ENCODE measurements at regions not wholly inside any gene's neighbourhood (a gene's known extent, or its start where the extent isn't known, plus 50 kb on each side); places are given as distances from the start of the nearest gene placed in this dataset.

DNA sequence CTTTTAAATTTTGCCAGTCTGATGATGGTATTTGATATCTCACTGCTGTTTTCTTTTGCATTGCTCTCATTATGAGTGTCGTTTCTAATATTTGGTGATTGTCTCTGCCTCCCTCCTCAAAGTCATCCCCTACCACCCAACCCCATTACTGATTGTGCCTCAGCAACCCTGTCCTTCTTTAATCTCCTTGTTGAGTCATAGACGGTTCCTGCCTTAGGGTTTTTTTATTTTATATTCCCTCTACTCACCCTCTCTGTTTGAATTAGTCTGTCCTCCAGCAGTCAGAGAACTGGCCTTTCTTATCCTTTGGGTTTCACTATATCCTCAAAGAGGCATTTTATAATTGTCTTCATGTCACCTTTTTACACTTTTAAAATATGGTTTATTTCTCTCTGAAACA is 409.3 kb upstream of the CPEB2 start:
- DNase-seq: no peak

DNA sequence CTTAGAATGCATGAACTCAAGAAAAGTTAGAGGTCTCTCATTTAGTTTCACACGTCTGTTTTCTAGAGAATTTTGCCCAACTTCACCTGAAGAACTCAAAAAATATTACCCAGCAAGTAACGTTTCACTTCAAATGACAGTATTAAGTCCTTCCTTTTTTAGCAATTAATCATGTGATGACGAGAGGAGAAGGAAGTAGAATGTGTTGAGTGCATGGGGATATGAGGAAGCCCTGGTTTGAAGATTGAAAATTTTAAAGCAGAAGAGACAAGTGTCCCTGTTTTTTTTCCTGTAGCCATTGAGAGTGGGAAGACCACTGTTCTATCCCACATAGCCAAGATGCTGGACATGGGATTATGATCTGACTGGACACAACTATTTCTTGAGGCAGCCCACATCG is 406.3 kb upstream of the CPEB2 start:
- DNase-seq: no peak

DNA sequence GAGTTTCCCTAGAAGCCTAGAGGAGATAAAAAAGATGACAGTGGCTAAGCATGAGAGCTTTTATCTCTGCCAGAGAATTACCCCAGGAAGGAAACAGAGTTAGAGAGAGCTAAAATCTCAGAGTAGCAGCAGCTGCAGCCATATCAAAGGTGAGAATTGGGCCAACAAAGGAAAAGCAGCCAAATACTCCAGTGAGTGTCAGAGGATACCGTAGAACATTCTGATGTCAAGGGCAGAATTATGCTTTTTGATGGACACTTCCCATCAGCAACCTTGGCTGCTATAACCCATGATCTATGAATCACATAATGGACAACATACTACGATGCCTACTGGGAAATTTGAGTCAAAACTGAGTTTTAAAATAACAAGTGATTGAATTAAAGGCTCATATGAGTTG is 405.8 kb upstream of the CPEB2 start:
- no peak for DNase-seq

DNA sequence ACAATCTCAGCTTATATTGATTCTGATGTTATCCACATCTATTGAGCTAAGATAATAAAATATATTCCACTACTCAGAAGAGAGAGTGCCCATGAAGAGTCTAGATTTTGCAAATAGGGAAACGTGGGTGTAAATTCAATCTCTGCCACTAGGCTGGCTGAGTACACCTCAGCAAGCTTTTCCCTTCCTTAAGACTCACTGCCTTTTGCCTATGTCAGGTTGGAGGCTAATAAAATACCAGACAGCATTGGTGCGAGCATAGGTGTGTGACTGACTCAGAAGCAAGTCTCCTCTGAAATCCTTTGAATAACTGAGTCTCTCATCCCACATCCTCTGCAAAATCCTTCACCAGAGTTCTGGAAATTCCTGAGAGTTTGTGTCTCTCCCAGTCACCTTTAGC is 405.4 kb upstream of the CPEB2 start:
- no peak for DNase-seq

DNA sequence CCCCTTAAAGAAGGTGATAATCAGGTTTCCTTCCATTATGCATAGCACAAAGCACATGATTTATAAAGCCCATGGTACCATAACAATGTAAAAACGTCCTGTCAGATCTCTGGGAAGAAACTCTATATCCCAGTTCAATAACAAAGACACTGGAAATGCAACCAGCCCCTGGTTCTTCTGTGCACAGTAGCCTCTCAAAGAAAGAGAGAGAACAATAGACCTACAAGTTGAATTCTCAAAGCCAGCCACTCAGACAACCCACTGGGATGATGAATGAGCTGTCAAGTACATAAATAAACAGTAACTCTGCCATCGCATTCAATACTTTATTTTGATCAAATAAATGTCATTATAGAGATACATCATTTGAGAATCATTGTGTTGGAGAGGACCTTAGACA is 400.1 kb upstream of the CPEB2 start:
- no peak for DNase-seq

DNA sequence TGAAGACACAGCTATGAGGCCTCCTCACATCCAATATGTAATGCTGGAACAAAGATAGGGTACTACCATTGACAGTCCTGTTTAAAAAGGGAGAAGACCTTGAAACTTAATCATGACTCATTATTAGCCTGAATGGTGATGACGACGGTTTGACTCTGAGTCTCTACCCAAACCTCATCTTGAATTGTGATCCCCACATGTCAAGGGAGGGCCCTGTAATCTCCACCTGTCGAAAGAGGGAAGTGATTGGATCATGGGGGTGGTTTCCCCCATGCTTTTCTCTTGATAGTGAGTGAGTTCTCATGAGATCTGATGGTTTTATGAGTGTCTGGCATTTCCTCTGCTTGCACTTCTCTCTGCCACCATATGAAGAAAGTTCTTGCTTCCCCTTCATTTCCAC is 395.3 kb upstream of the CPEB2 start:
- no peak for DNase-seq

DNA sequence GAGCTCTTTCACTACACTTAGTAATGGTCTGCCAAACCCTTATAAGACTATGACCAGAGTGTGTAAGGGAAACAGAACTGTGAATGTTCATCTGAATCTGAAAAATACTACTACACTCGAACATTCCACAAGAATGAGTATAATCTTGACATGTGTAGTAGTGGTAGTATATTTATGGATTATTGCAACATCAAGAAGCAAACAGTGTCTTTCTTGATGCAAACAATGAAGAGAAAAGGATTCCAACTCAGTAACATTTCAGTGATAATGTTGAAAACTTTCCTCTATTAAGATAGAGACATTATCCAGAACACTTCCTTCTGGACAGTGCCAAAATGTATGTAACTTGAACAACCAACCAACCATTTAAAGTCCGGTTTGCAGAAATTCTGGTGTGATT is 394.7 kb upstream of the CPEB2 start:
- DNase-seq: no peak

DNA sequence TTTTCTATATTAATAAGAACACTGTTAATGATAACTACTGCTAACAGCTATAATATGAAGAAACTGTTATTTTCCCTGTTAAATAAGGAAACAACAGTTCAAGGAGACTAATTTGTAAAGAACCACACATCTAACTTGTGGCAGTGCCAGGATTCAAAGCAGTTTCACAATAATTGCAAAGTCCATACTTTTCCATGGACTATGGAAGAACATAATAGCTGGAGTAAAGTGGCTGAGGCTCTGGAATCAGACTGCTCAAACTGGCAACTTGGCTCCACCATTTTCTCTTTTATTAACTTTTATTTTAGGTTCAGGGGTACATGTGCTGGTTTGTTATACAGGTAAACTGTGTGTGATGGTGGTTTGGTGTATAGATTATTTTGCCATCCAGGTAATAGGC is 393.7 kb upstream of the CPEB2 start:
- no peak for DNase-seq

DNA sequence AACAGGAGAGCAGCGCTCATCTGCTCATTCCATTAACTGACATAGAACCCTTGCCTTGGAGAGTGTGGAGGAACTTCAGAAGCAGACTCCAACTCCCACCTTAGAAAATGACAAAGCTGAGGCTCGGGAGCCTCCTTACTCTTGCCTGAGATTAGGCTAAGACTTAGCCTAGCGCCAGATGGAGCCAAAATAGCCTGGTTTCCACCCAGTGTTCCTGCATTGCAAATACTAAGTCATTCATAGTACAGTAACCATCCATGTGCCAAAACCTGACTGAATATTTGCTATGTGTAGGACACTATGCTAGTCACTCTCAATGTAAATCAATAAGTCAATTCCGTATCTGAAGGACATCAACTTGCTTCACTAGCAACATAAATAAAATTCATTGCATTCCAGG is 387.4 kb upstream of the CPEB2 start:
- no peak for DNase-seq

DNA sequence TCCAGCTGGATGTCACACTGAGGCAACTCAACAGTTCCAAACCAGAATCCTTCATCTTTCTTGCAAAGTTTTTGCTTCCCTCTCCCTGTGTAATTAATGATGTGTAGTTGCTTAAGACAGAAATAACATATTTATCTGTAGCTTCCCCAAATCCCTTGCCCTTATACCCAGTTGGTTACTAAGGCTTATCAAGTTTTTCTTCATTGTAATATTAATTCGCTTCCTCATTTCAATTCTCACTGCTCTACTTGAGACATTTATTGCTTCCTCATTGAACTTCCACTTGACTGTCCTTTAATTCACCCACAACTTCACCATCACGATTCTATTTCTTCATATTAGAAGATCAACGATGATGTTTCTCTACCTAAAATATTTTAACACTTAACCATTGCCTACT is 386.6 kb upstream of the CPEB2 start:
- DNase-seq: no peak

DNA sequence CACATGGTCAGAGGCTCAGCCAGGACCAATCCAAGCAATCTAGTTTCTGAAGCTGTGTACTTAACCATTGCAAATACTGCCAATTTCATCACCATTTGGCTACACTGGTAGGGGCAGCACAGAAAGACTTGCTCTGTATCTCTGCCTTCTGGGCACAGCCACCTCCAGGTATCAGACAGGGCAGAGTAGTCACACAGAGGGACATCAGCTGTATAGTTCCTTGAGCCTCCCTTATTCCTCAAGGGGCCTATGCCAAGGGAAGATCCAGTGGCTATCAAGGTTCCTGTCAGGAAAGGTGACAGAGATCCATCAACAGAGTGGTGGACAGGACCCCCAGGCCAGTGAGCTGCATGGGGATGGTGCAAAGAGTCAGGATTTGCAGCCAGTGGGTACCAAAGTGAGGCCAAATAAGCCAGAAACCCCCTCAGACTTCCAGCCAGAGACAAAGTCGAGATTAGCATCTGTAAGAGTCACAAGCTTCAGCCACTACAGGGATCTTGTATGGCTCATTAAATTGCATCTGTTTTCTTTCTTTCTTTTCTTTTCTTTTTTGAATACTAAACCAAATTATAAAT is 381.6 kb upstream of the CPEB2 start:
- no peak for DNase-seq

DNA sequence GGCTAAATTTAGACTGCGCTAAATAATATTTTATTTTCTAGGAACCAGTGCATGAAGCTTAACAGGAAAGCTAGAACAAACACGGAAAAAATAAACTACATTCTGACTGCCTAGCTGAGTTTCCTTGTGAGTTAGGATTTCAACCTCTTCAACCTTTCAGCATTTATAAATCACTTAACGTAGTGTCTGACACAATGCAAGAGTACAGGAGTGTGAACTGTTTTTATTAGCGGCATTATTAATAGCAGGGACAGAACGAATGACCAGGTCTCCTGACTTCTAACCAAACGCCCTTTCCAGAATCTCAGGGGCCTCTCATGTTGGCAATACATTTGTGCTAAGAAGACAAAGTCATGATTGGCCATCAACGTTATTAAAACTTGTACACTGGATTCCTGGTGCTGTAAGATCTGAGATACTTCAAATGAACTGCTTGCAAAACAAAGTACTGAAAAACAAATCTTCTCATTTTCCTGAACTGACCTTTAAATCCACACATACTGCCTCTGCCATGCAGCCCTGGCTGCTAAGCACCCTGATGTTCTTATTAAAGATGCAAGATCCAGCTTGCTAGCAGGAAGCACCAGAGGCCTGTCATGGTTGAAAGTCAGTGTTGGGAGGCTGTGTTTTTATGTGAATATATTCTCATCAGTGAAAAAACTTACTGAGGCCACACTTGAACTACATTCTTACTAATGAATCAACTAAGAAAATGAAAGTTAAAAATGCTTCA is 380.4 kb upstream of the CPEB2 start:
- DNase-seq: no peak

DNA sequence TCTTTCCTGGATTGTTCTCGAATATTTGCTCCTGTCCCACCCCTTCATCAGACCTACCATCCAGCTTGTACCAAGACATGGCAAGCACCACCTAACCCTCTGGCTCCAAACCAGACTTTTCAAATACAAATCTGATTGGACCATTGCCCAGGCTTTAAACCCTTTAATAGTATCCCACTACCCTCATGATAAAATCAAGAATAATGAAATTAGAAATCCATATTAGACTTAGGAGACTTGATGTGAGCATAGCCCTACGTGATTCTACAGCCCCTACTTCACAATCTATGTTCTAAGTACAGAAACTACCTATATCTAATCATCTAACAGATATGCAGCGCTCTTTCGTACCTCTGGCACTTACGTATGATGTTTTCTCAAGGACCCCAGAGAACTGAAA is 375.2 kb upstream of the CPEB2 start:
- DNase-seq: no peak

DNA sequence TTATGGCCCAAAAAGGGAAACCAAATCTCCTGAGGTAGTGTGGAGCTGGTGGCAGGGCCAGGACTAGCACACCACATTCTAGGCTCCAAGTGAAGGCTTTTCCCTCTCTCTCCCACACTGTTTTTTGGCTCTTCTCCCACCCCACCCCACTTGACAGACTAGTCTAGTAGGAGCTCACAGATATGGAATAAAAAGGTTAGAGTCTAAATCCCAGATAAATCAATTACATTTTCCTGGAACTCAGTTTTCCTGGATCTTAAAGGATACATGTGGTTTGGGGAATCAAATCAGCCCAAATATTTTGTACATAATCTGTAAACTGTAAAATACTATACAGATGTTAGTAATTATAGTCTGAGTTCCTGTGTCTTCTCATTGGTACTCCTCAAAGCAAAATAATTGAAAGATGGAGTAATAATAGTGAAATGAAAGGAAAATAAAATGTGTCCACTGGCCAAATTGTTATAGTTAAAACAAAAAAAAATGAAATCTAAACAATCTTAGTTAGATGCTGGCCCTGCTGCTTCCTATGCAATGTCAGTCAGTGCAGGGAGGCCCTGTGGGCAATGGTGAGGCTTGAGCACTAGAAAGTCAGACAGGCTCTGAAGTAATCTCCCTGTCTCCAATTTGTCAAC is 370.4 kb upstream of the CPEB2 start:
- DNase-seq: no peak

DNA sequence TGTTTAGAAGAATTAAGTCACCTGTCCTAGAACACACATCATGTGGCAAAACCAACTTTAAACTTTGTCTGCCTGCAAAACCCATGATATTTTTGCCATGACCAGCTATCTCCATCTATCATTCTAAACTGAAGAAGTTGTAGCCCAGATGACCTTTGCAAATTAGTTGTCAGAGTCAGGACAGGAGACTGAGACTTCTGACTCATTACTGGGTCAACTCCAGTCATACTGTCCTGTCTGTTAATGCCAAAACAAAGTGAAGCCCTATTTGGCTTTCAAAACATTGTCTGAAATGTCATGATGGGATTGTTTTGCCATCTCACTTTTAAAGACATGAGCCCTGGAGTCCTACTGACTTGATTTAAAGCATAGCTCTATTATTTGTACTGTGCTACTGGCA is 365.7 kb upstream of the CPEB2 start:
- no peak for DNase-seq

DNA sequence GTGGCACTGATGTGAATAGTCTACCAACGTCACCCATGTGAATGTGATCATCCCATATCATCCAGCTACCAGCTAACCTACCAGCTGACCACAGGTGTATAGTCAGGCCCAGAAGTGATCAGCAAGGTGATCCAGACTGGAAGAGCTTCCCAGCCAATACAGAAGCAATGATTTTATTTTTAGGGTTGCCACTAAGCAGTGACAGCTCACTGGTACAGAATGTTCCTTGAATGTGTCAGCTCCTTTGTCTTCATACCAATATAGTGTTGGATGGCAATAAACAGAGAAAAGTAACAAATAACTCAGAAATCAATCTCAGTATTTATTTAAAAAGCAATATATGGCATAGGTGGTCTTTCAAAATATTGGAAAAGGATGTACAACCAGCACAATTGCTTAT is 361.8 kb upstream of the CPEB2 start:
- no peak for DNase-seq

DNA sequence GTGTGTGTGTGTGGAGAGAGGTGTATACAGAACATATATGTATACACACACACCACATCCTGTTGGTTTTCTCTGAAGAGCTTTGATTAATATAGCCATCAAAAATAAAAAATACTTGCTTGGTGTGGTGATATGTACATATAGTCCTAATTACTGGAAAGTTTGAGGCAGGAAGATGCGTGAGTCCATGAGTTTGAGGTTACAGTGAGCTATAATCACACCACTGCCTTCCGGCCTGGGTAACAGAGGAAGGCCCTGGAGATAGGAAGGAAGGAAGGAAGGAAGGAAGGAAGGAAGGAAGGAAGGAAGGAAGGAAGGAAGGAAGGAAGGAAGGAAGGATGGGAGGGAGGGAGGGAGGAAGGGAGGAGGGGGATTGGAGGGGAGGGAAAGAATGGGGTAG is 360.4 kb upstream of the CPEB2 start:
- DNase-seq: no peak

DNA sequence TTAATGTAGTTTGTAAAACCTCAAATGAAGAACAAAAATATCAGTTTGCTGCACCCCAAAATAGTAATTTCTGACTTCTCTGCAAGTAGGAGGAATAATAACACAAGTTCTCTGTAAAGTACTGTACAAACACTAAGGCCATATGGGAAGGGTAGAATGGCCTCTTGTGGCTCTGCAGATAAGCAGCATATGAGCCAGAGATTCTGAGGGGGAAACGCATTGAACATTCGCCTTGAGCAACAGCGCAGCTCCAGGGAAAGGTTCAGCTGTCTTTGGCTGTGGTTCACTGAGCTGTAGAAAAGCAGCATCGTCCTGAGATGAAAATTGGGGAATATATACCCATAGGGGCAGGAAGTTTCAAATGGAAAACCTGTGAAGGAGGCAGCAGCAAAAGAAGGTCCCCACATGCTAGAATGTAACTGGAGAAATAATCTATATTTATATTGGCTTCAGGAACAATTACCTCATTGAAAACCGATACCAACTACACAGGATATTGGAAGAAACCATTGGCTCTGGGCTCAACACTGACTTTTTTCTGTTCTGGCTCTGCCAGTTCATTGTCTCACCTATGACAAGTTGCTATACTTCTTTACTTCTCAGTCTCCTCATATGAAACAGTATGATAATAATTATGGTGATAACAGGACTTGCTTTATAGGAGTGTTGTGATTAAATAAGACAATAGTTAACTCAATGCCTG is 357.6 kb upstream of the CPEB2 start:
- DNase-seq: no peak

DNA sequence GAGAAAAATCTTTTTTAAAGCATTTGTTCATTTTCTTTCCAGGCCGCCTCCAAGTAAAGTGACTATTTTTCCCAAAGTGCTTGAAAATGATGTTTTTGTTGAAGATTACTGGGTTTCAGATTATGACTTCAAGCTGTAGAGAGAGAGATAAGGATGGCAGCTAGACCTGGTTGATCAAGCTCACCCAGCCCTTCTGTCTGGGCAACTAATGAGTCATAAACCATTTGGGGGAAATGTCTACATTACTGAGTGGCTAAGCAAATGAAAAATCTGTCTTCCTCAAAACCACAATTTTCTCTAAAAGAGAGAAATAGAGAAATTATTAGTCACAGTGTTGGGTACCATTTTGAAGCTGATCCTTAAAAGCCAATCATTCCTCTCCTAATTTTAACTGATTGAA is 355.4 kb upstream of the CPEB2 start:
- no peak for DNase-seq

DNA sequence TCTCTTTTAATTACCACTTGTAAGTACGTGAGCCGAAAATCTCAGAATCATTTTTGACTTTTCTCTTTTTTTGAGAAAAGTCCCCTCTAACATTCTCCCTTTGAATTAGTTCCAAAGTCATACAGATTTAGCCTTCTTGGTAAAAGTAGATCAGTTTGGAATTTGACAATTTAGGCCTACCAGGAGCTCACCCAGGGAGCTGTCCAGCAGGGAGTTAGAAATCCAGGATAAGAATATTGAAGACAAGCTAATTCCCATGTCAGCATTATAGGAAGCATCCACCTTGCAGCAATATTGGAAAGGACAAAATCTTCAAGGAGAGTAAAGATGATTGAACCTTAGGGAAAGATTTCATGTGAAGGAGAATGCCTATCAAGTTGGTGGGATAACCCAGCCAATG is 352.2 kb upstream of the CPEB2 start:
- no peak for DNase-seq

DNA sequence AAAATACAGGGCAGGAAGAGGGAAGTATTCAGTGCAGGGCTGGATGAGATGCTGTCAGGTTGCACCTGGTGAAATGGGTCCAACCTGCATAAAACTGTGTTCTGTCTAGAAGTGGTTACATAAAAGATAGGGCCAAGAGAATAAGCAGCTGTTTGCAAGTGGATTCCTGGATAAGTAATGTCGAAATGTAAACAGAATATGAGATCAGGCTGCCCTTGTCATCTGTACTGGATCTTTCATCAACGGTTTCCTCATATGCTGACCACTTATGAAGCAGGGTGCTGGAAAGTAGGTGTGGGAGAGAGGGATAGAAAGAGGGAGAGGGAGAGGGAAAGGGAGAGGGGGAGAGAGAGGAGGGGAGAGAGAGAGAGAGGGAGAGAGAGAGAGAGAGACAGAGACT is 349.8 kb upstream of the CPEB2 start:
- no peak for DNase-seq

DNA sequence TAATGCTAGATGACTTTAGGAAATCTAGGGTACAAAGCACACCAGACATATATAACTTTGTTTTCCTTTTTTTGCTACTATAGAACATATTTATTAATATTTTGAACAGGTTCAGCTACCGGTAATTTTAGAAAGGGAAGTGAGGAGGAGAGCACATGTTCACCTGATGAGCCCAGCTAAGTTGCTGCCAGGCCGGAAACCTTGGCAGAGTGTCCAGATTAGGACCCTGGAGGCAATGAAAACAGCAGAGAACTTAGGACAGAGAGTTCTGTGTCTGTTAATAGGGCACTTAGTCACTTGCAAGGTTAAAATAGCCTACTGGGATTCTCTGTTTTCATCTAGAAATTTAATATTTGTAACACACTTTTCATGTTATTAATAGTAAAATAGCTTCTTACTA is 348.9 kb upstream of the CPEB2 start:
- no peak for DNase-seq

DNA sequence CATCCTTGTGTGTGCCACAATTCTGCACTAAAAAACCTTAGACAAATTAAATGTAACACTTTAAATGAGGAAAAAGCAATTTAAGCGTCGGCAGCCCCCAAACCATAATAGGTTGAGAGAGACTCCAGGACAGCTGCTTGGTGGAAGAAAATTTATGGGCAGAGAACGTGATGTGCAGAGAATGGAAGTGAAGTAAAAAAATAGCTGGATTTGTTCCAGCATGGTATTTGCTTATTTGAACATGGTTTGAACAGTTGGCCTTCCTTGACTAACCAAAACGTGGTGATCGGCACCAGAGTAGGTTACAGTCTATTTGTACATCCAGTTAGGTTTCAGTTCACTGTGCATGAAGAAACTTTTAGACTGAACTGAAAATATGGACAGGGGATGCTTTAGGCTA is 343.0 kb upstream of the CPEB2 start:
- no peak for DNase-seq

DNA sequence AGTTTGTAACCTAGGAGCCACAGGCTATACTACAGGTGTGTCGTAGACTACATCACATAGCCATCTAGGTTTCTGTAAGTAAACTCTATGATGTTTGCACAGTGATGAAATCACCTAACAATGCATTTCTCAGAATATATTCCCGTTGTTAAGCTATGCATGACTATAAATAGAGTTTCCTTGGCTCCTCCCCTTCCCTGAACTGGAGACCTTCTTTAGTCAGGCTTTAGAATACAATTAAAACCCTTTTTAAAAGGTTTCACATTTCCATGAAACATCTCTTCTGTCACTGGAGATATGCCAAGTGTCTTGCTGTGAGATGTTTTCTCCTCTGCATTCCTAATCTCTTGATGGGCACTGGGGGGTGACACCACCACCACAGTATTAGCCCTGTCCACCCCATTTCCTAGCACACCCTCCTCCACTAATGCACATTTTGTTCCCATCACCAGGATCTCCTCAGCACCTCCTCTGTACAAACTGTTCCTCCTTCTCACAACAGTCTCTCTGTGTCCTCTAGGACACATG is 334.6 kb upstream of the CPEB2 start:
- no peak for DNase-seq
